GM12874 (cell line): ENCODE measurements at regions not wholly inside any gene's neighbourhood (a gene's known extent, or its start where the extent isn't known, plus 50 kb on each side); places are given as distances from the start of the nearest gene placed in this dataset.

Source experiments
- CTCF ChIP-seq: IDR thresholded peaks from 2 replicates; pipeline ENCODE4 v1.5.1; 2011; ENCODE audit warnings: low read depth, mild to moderate bottlenecking, control low read depth, low read length, moderate library complexity; ENCODE audit not compliant: insufficient read depth

GRCh38 chr3:21256932-21257331 lies 494.1 kb downstream of the ZNF385D start:
- no peak for TF ChIP-seq CTCF

- no peak for TF ChIP-seq CTCF
Observed at GRCh38 chr3:21238661-21239060, 512.3 kb downstream of the ZNF385D start.

DNA sequence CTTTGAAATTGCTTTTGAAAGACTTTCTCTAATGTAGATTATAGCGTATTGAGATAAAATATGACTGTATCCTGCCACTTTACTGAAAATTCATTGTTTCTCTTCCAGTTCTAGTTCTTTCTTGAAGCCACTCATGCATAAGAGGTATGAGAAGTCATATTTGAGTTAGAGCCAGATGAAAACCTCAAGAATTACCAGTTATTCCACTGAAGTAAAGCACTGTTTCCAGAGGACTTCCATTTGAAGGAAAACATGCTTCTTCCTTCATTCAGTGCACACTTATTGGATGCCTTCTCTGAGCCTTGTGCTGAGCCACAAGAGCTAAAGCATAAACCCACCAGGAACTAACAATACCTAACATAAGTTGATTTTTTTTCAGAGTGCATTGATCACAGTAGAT lies 513.4 kb downstream of the ZNF385D start:
- no peak for TF ChIP-seq CTCF

DNA sequence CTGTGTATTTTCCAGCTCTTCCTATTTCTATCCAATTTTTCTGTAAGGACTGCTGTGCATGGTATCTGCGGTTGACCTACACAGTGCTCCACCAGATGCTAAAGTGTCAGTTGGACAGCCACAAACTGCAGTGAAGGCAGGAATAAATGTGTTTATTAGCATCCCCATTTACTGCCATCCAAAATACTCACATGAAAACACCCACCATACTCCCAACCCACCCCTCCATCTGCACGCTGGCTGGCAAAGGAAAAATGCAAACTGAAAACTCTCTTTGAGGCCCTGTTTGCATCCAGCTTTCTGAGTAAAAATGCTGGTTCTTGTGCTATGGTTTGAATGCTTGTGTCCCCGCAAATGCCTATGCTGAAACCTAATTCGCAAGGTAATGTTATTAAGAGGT lies 515.5 kb downstream of the ZNF385D start:
- no peak for TF ChIP-seq CTCF

DNA sequence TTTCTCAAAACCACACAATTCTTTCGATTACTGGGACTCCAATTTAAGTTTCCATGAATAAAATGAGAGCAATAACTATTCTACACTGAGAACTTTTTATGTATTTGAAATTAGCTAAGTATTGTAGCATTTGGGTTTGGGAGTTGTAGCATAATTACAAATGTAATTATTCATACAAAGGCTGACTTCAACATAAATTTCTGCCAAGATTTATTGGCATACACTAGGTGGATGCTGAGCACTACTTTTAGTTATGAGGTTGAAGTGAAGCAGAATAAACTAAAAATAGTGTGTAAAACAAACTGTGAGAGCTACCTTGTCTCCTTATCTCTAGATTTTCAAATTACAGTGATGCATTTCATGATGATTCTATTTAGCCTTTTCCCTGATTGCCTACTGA lies 516.1 kb downstream of the ZNF385D start:
- no peak for TF ChIP-seq CTCF

DNA sequence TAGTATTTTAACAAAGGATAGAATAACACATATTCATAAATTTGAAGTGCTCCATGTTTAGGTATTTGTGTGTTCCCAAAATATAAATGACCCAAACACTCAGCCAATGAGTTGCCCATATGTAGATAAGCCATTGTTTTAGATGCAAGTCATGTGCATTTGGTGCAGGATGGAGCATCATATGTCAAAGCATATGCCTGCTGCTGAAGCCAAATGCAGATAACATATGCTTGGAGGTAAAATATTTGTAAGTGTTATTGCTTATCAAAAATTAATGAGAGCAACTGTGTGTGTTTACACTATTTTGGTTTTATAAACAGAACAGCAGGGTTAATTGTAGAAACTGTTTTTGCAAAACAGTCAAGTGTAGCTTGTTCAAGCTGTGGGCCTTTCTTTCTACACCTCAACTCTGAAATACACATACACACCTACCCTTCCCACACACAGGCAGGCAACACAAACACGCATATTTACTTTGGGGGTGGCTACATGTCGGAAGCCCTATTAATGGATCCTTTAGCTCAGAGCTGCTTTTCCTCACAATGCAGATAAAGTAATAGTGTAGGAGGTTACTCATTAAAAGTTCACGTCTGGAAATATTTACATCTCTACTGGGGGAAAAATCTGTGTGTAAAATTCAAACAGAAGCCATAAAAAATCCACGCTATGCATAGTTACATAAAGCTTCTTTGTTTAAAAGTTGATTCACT lies 521.4 kb downstream of the ZNF385D start:
- no peak for TF ChIP-seq CTCF

- TF ChIP-seq CTCF = no peak
Observed at GRCh38 chr3:21226086-21226485, 524.9 kb downstream of the ZNF385D start.
